ENCODE measurements at regions not wholly inside any gene's neighbourhood (a gene's known extent, or its start where the extent isn't known, plus 50 kb on each side); places are given as distances from the start of the nearest gene placed in this dataset.

GRCh38 chr5:2329741-2330140, 421.7 kb downstream of the IRX2 start:
- no peak for DNase-seq

GRCh38 chr5:2326601-2327000, 424.9 kb downstream of the IRX2 start:
- DNase-seq, result no peak

GRCh38 chr5:2324788-2325187, 426.7 kb downstream of the IRX2 start:
- no peak for DNase-seq

- no peak for DNase-seq
Measured at GRCh38 chr5:2320611-2321010, 430.9 kb downstream of the IRX2 start.

GRCh38 chr5:2317540-2317939, 433.9 kb downstream of the IRX2 start:
- no peak for DNase-seq

- DNase-seq, result no peak
Measured at GRCh38 chr5:2311851-2312250, 429.1 kb upstream of the IRX4 start.

- DNase-seq, result no peak
Measured at GRCh38 chr5:2310946-2311345, 428.2 kb upstream of the IRX4 start.

- DNase-seq, result no peak
Measured at GRCh38 chr5:2307631-2308030, 424.9 kb upstream of the IRX4 start.

GRCh38 chr5:2306711-2307110, 424.0 kb upstream of the IRX4 start:
- no peak for DNase-seq

GRCh38 chr5:2303431-2304100, 420.8 kb upstream of the IRX4 start:
- no peak for DNase-seq

GRCh38 chr5:2302169-2302568, 419.4 kb upstream of the IRX4 start:
- DNase-seq, result no peak

- no peak for DNase-seq
Measured at GRCh38 chr5:2300861-2301574, 418.3 kb upstream of the IRX4 start.

GRCh38 chr5:2300421-2300820, 417.7 kb upstream of the IRX4 start:
- no peak for DNase-seq

GRCh38 chr5:2299388-2300220, 416.9 kb upstream of the IRX4 start:
- no peak for DNase-seq

- DNase-seq, result no peak
Measured at GRCh38 chr5:2298781-2299180, 416.1 kb upstream of the IRX4 start.

- DNase-seq, result no peak
Measured at GRCh38 chr5:2297991-2298390, 415.3 kb upstream of the IRX4 start.

GRCh38 chr5:2295476-2295875, 412.8 kb upstream of the IRX4 start:
- no peak for DNase-seq

- no peak for DNase-seq
Measured at GRCh38 chr5:2293906-2294305, 411.2 kb upstream of the IRX4 start.

GRCh38 chr5:2291146-2291840, 408.6 kb upstream of the IRX4 start:
- no peak for DNase-seq

- DNase-seq, result no peak
Measured at GRCh38 chr5:2289380-2289779, 406.7 kb upstream of the IRX4 start.

GRCh38 chr5:2288968-2289367, 406.2 kb upstream of the IRX4 start:
- DNase-seq, result no peak

- no peak for DNase-seq
Measured at GRCh38 chr5:2288466-2288865, 405.7 kb upstream of the IRX4 start.

- DNase-seq, result no peak
Measured at GRCh38 chr5:2286250-2286649, 403.5 kb upstream of the IRX4 start.

All from CD4-positive, alpha-beta T cell treated with Interleukin-17A for 1 hour (primary cell).